ENCODE measurements at regions not wholly inside any gene's neighbourhood (a gene's known extent, or its start where the extent isn't known, plus 50 kb on each side); places are given as distances from the start of the nearest gene placed in this dataset.

GRCh38 chr6:44500074-44500473, 112.6 kb downstream of the CDC5L start:
- no peak for FAIRE-seq
- DNase-seq (ENCODE audit: low spot score), result no peak

- DNase-seq (ENCODE audit: low spot score) (no peak), FAIRE-seq (no peak)
Observed at GRCh38 chr6:44503471-44503870, 116.0 kb downstream of the CDC5L start.

- DNase-seq (ENCODE audit: low spot score), result no peak
- no peak for FAIRE-seq
Observed at GRCh38 chr6:44504301-44504791, 116.8 kb downstream of the CDC5L start.

- FAIRE-seq (no peak), DNase-seq (ENCODE audit: low spot score) (no peak)
Observed at GRCh38 chr6:44505751-44506150, 118.2 kb downstream of the CDC5L start.

DNA sequence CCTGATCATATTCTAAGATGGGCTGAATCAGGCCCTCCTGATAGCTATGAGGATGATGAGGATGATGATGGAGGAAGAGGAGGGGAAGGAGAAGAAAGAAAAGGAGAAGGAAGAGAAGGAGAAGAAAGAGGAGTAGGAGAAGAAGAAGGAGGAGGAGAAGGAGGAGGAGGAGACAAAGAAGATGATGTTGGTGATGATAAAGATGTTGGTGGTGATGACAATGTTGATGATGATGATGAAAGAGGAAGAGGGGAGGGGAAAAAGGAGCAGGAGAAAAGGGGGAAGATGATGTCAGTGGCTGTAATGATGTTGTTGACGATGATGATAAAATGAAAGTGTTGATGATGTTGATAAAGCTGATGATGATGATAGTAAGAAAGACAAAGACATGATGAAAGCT, 119.5 kb downstream of the CDC5L start:
- FAIRE-seq, result no peak
- DNase-seq (ENCODE audit: low spot score), result no peak

DNA sequence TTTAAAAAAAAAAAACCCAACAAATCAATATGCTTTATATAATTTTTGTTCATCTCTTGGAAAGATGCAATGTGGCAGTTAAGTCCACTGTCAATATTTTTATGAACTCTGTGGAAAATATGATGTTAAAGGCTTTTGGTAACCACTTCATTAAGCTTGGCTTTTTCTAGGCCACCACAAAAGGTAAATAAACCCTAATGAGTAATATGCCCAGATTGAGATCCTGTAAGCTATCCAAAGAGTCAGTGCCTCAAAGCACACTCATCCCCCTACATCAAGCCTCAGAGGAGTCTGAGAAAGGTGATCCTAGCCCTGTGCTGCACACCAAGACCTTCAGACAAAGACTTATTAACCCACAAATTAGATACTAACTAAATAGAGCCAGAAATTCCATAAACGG, 121.1 kb downstream of the CDC5L start:
- FAIRE-seq, result no peak
- no peak for DNase-seq (ENCODE audit: low spot score)

DNA sequence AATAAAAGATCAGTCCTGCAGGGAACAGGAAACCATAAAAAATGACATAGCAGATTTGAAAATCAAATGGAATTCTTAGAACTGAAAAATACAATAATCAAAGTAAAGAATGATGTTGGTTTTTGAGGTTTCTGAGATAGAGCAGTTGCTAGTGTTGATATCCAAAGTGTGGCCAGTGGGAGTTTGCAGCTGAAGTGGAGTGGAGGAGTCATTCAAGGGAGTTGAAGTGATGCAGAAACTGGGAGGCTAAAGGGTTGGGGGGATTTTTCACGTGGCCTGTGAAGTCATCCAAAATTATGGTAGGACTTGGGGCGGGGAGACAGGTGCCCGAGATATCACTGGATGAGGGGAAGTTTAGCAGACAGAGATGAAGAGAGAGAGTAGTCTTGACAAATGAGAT, 123.6 kb downstream of the CDC5L start:
- DNase-seq (ENCODE audit: low spot score), result no peak
- FAIRE-seq, result no peak

- DNase-seq (ENCODE audit: low spot score) (no peak), FAIRE-seq (no peak)
Observed at GRCh38 chr6:44512868-44513741, 125.6 kb downstream of the CDC5L start.

DNA sequence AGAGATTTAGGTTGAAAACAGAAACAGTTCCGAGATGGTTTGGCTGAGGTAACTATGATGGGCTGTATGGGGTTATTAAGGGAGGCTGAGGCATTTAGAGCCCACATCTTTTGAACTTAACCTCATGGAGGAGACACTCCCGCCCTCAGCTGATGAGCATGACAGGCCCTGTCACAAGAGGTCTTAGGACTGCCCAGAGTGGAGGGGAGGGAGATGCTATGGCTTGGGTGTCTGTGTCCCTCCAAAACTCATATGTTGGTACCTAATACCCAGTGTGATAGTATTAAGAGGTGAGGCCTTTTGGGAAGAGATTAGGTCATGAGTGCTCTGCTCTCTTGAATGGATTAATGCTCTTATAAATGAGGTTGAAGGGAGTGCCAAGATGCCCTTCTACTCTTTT, 126.6 kb downstream of the CDC5L start:
- no peak for FAIRE-seq
- no peak for DNase-seq (ENCODE audit: low spot score)

- DNase-seq (ENCODE audit: low spot score) (no peak), FAIRE-seq (no peak)
Observed at GRCh38 chr6:44514576-44515193, 127.2 kb downstream of the CDC5L start.

DNA sequence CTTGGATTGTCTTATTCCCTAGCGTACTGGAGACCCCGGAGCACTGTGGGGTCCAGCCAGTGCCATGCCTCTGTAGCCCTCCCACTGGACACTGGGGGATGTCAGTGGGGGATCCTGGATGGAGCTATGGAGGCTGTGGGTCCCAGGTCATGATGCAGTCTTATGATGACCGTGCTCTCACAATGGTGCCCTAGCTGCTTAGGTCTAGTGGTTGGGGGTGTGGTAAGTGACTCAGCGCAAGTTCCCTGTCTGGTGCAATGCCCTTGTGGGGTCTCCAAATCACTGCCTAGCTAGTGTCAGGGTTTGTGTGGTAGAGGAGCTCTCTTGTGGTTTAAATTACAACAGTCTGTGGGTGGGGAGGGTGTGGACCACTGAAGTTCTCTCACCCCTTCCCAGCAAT, 135.4 kb downstream of the CDC5L start:
- FAIRE-seq (no peak), DNase-seq (ENCODE audit: low spot score) (no peak)

DNA sequence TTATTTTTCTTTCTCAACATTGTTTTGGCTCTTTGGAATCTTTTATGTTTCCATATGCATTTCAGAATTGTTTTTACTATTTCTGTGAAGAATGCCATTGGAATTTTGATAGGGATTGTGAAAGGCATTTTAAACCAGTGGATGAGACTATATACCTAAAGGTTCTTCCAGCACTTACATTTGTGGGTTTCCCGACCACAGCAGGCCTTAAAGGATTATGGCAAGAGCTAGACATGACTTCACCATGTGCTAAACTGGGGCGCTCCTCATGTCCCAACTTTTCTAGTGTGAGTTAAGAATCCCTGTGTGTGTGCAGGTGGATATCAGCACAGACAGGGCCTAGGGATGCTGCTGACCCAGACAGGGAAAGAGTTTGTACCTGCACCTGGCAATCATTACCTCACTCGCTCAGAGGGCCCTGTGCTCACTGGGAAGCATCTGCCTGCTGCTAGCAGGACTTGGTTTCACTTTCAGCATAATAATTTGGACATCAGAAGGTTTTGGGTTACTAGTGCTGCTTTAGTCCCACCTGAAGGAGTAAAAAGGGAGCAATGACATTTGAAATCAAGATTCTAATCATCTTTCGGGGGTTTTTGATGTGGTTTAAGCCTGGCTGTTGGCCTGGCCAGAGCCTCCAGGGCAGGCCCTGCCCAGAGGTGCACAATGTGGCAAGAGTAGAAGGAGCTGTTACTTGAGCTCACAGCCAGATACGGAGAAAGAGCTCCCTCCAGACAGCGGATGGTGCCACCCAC, 137.1 kb downstream of the CDC5L start:
- no peak for DNase-seq (ENCODE audit: low spot score)

DNA sequence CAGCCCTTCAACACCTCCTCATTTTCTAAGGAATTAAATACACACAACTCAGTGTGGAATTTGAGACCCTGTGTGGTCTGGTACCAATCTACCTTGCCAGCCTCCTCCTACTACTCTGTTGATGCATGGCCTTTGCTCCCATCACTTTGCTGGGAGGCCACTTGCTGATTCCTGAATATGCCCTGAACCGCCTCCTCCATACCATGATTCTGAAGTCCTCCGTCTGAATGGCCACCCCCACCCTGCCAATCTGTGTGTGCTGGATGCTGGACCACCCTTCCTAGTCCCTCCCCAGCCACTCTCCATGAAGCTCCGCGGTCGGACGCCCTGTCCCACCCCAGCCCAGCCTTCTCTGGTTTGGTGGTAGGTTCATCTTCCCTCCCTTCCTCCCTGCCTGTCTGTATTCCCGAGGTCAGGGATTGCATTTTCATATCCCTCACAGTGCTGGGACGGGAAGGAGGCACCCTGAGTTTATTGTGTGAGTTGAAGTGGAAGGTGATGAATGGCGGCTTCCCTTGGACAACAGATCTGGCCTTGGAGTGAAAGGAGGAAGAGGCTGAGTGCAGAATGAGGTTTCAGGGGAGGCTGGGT, 138.3 kb downstream of the CDC5L start:
- DNase-seq (ENCODE audit: low spot score), result no peak

More for the DNA sequence above, 137.1 kb downstream of the CDC5L start:
- FAIRE-seq, result no peak

DNA sequence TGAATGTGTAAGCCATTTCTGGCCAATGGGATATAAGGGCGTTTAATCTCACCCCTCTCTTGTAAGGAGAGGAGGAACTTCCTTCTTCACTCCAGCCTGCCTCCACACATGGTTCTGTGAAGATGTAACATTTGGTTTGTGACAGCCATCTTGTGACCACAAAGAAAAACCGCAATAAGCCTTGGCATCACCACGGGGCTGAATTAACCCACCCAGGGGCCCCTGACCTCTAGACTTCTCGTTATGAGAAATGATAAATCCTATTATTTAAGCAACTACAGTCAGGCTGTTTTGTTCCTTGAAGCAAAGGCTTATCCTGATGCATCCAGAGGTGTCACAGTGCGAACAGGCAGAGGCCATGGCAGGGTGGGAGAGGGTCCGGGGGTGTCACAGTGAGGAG, 139.7 kb downstream of the CDC5L start:
- FAIRE-seq (no peak), DNase-seq (ENCODE audit: low spot score) (no peak)

More for the DNA sequence above, 138.3 kb downstream of the CDC5L start:
- FAIRE-seq, result no peak

GRCh38 chr6:44527583-44528369, 140.3 kb downstream of the CDC5L start:
- FAIRE-seq, result no peak
- DNase-seq (ENCODE audit: low spot score), result no peak

GRCh38 chr6:44528370-44528644, 140.8 kb downstream of the CDC5L start:
- DNase-seq (ENCODE audit: low spot score) (no peak), FAIRE-seq (no peak)

DNA sequence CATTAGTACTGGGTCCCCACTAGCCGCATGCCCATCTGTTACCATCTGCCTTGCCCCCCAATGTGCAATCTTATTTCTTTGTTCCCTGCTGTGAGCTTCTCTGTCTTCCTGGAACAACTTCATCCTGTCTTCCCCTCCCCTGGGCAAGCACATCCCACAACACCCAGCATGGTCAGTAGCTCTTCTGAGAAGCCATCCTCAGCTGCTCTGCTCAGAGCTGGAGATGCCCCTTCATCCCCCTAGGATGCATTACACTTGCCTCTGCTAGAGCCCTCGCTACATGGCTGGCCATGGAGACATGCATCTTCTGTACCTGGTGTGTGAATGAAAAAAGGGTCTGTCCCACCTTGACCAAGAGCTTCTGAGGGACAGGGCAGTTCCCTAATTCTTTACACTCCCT, 141.2 kb downstream of the CDC5L start:
- no peak for FAIRE-seq
- DNase-seq (ENCODE audit: low spot score), result no peak

- FAIRE-seq (no peak), DNase-seq (ENCODE audit: low spot score) (no peak)
Observed at GRCh38 chr6:44529146-44529905, 141.8 kb downstream of the CDC5L start.

DNA sequence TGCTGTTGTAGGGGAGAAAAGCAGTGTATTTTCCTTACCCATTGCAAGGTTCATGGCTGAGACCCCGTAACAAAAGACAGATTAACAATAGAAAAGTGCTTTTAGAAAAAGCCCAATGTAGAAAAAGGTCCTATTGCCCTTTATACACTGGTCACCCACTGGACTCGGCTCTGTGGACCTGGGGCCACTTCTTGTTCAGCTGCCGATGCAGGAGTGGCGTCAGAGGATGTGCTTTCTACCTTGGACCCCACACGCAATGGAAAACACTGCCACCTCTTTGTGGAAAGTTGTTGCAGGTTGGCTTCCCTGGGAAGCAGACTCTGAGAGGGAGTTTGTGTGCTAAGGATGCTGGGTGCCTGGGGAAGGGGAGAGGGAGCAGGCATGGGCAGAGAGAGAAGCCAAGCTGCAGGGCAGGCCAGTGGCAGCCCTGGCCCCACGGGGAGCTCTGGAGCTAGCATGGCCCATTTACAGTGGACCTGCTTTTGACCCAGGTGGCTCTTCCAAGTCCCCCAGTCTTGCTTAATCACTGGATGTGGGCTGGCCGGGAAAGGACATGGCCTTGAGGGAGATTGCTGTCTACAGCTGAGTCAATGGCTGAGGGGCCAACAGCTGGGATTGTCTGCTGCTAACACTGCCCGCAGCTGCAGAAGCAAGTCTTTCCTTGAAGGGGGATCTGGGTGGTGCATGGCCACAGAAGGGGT, 142.9 kb downstream of the CDC5L start:
- DNase-seq (ENCODE audit: low spot score), result no peak
- no peak for FAIRE-seq

DNA sequence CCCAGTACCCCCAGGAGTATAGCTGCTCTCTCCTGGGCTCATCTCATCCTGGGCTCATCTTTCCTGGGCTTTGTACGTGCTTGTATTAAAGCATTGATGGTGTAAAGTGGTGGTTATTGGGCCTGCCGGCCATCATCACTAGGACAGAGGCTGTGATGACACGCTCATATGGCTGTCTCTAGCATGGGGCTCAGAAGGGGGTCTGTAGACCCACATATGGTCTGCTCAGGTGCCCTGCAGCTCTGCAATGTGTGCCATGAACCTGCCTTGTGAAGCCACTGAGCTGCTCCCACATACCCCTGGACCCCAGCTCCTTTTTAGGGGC, 143.4 kb downstream of the CDC5L start:
- FAIRE-seq, result no peak
- DNase-seq (ENCODE audit: low spot score), result no peak
